ENCODE measurements at regions not wholly inside any gene's neighbourhood (a gene's known extent, or its start where the extent isn't known, plus 50 kb on each side); places are given as distances from the start of the nearest gene placed in this dataset.
"Not testable (repeated sequence)": the region's sequence is repeated elsewhere in the genome, so short reads cannot be mapped to it uniquely, and the experiment has no call there.

DNA sequence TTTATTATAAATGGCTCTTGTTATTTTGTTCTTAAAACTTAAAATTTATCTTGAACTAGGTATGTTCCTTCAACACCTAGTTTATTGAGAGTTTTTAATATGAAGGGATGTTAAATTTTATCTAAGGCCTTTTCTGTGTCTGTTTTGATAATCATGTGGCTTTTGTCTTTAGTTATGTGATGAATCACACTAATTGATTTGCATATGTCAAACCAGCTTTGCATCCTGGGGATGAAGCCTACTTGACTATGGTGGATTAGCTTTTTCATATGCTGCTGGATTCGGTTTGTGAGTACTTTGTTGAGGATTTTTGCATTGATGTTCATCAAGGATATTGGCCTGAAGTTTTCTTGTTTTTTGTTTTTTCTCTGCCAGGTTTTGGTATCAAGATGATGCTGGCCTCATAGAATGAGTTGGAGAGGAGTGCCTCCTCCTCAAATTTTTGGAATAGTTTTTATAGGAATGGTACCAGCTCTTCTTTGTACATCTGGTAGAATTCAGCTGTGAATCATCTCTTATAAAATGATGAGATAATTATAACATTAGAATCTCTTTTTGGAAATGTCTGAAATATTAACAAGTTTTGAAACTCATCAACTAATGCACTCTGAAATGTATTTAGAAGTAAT lies 78.7 kb upstream of the AGR3 start:
- H3K4me3 ChIP-seq = no peak overlapping the region
- TF ChIP-seq CTCF (IDR thresholded peaks at IDR 0.05 in 8 of 11, conservative IDR thresholded peaks at IDR 0.05 in 3 of 11) (no peak), POLR2AphosphoS5 (IDR thresholded peaks at IDR 0.05) (no peak), POLR2A (IDR thresholded peaks at IDR 0.05) (no peak)
- intact Hi-C loops (cut with DNase I; ENCODE audit: low total_unique reads) = no loop called here
- H3K36me3 ChIP-seq = no peaks in the 10 kb centered on the region
- 70 to 93% (median 81%) methylated on average over 1 of the region's 1 CpG for WGBS, 5 donors
- H3K27me3 ChIP-seq (replicated peaks in 1 of 7) = no peaks in the 10 kb centered on the region
- H3K9me3 ChIP-seq = peaks cover 0 to 8% (median 0%) of the 10 kb centered on the region in 8 donors
- H3K4me1 ChIP-seq = no peaks in the 10 kb centered on the region
- DNase-seq = no peak
- H3K27ac ChIP-seq = no peak overlapping the region

DNA sequence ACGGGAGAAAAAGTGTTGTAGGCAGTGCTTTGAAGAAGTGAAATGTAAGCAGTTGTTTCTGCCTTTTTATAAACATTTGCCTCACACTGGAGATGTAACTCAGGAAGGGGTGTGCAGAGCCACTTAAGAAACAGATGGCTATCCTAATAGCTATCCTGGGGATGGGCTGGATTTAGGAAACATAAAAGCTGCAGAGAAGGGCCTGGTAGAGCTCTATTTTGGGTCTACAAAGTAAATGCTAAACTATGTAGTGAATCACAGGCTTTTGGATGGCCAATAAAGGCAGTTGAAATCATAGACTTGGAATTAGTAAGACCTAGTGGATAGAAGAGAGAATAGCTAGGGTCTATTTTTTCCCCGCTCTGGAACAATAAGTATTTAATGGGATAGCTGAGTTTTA lies 79.9 kb upstream of the AGR3 start:
- no peak for DNase-seq
- H3K4me3 ChIP-seq = no peak overlapping the region
- WGBS, 5 donors = 65 to 88% (median 76%) methylated on average over 2 of the region's 2 CpGs
- peaks cover 0 to 13% (median 2%) of the 10 kb centered on the region in 8 donors for H3K9me3 ChIP-seq
- no peaks in the 10 kb centered on the region for H3K27me3 ChIP-seq (replicated peaks in 1 of 7)
- no peaks in the 10 kb centered on the region for H3K36me3 ChIP-seq
- H3K4me1 ChIP-seq = no peaks in the 10 kb centered on the region
- H3K27ac ChIP-seq = no peak overlapping the region
- intact Hi-C loops (cut with DNase I; ENCODE audit: low total_unique reads) = no loop called here
- TF ChIP-seq POLR2A (IDR thresholded peaks at IDR 0.05) (no peak), POLR2AphosphoS5 (IDR thresholded peaks at IDR 0.05) (no peak), CTCF (IDR thresholded peaks at IDR 0.05 in 8 of 11, conservative IDR thresholded peaks at IDR 0.05 in 3 of 11) (no peak)

GRCh38 chr7:16963044-16963443 lies 81.3 kb upstream of the AGR3 start:
- H3K27ac ChIP-seq = no peak overlapping the region
- H3K4me3 ChIP-seq = no peak overlapping the region
- H3K27me3 ChIP-seq (replicated peaks in 1 of 7) = no peaks in the 10 kb centered on the region
- intact Hi-C loops (cut with DNase I; ENCODE audit: low total_unique reads) = no loop called here
- TF ChIP-seq POLR2A (IDR thresholded peaks at IDR 0.05) (no peak), POLR2AphosphoS5 (IDR thresholded peaks at IDR 0.05) (no peak), CTCF (IDR thresholded peaks at IDR 0.05 in 8 of 11, conservative IDR thresholded peaks at IDR 0.05 in 3 of 11) (no peak)
- no peaks in the 10 kb centered on the region for H3K4me1 ChIP-seq
- no peaks in the 10 kb centered on the region for H3K36me3 ChIP-seq
- 81 to 92% (median 83%) methylated on average over 5 of the region's 5 CpGs for WGBS, 5 donors
- peaks cover 0 to 12% (median 2%) of the 10 kb centered on the region in 8 donors for H3K9me3 ChIP-seq
- DNase-seq = no peak

DNA sequence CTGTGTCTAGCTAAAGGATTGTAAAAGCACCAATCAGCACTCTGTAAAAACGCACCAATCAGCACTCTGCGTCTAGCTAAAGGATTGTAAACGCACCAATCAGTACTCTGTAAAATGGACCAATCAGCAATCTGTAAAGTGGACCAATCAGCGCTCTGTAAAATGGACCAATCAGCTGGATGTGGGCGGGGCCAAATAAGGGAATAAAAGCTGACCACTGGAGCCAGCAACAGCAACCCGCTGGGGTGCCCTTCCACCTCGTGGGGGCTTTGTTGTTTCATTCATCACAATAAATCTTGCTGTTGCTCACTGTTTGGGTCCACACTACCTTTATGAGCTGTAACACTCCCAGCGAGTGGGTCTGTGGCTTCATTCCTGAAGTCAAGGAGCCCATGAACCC lies 83.9 kb upstream of the AGR3 start:
- H3K36me3 ChIP-seq; intact Hi-C loops (cut with DNase I; ENCODE audit: low total_unique reads); DNase-seq; H3K27me3 ChIP-seq (replicated peaks in 1 of 7); H3K4me1 ChIP-seq; H3K27ac ChIP-seq; H3K9me3 ChIP-seq; H3K4me3 ChIP-seq: not testable (repeated sequence)
- 86 to 95% (median 92%) methylated on average over 8 of the region's 8 CpGs for WGBS, 5 donors

Measured in spleen (tissue), 11 donors.